T-helper 1 cell treated with Interleukin-12 subunit alpha and Interleukin-12 subunit beta and Interleukin-4 antibody, amounts not matched to agents 30 ng/mL and 1 ng/mL, for 36 hours (primary cell): ENCODE measurements at regions not wholly inside any gene's neighbourhood (a gene's known extent, or its start where the extent isn't known, plus 50 kb on each side); places are given as distances from the start of the nearest gene placed in this dataset.

ENCODE experiments used
- intact Hi-C: fragments of 100-400 bp; cut with micrococcal nuclease; formaldehyde crosslinking; loops from one replicate; pipeline ENCODE4 v1.15.1; 2024

DNA sequence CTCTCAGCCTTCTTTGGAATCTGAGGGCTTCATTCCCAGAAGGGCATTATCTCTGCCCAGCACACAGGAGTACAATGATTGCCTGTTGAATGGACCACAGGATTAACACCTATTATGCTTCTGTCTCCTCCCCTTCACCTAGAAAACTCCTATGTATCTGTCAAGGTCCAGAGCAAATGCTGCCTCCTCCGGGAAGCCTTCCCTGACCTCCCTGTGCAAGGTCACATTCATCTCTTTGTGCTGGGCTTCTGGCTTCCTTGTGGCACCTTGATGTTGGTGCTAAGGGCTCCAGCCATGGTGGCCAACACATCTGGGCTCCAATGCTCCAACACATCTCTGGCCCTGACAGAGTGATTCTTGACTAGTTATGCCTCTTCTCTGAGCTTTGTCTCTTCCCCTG, 49.9 kb upstream of the ATP2B2 start:
- intact Hi-C loops, result no loop called here

DNA sequence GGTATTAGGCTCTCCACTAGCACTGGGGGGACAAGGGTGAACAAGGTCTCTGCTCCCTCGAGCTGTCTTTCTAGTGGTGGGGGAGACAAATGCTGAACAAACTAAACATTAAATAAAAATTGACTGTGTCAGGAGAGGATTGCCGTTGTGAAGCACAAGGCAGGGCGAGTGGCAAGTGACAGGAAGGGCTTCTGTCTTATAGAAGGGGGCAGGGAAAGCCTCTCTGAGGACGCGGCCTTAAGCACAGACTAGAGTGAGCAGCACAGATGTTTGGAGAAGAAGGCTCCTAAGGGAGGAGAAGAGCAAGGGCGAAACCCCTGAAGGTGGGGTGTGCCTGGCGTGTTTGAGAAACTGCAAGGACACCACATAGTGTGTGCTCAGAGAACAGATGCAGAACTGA, 50.9 kb upstream of the ATP2B2 start:
- intact Hi-C loops, result no loop called here

DNA sequence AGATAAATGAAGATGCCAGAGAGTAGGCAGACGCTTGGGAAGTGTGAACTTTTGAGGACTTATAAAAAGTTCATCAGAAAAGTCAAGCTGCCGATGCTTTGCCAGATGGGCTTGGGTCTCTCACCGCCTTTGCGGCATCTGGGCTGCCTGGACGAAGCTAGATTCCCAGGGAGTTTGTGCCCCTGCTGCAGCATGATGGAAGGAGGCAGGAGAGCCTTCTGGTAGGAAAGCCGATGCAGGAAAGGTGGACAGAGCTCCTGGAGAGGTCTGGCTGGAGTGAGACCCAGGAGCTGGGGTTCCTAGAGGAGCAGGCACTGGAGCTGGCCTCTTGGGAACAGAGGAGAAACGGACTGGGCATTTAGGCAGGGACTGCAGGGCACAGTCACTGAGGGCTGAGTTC, 51.9 kb upstream of the ATP2B2 start:
- intact Hi-C loops, result no loop called here

DNA sequence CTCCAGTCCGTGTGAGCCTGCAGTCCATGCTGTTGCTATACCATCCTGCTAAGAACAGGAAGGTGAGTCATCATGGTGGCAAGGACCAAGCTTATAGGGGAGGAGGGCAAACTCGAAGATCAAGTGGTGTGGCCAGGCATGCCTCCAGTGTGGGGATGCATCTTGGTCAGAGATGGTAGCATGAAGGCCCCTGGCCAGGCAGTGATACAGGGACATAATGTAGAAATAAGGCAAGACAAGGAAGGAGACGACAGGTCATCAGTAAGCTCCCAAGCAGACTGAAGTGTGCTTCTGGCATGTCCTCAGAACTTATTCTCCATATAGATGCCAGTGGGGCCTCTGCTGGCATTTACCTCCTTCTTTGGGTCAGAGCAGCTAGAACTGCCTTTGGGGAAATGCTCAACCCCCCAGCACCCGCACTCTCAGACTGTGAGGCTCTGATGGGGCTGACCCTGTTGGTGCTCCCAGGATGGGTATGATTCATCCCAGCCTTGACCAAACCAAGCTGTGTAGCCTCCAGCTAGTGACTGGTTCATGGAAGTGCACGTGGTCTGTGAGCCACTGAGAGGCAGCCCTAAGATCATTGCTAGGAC, 52.5 kb upstream of the ATP2B2 start:
- intact Hi-C loops, result no loop called here

DNA sequence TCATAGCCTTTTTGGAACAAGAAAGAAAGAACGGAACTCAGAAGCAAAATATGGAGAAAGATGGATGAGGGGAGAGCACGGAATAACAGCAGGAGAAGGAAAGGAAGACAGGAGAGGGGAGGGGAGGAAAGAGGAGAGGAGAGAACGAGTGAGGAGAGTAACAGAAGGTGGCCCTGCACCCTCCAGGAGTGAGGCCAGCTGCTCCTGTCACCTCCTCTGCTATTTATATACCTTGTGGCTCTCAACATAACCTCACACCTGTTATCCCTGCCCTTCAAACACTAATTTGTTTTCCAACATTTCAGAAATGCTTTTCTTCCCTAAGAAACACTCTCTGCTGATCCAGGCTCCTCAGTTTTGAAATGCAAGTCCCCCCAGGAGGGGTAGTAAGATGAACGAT, 53.4 kb upstream of the ATP2B2 start:
- intact Hi-C loops, result no loop called here

DNA sequence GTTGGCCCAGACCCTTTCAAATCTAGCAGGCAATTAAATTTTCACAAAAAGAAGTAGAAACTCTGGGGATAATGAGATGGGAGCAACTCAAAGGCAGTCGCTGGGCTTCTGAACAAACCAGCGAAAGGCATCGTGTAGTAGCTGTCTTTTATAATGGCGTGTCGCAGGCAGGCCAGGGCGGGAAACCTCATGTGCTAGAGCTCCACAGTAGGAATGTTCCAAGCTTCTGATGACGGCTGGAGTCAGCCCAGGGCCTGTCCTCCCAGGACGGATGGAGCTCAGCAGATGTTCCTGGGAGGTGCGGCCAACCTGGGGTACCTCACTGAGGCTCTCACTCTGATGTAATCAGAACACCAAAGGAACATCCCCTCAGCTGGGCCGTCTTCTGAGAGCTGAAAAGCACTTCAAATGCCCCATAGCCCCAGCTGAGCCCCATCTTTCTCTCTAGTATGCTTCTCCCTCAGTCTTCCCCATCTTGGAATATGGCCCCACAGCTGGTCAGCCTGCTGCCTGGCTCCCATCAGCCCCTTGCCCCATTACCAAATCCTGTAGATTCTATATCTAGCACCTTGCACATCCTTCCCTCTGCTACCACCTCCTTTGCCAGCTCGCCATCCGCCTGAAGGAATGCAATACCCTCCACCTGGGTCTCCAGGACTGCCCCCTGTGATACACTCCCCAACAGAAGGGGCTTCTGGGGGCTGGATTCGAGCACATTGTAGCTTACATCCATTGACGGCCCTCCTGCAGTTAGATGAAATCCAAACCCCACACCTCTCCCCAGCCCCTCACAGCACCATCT, 54.9 kb upstream of the ATP2B2 start:
- intact Hi-C loops, result no loop called here

DNA sequence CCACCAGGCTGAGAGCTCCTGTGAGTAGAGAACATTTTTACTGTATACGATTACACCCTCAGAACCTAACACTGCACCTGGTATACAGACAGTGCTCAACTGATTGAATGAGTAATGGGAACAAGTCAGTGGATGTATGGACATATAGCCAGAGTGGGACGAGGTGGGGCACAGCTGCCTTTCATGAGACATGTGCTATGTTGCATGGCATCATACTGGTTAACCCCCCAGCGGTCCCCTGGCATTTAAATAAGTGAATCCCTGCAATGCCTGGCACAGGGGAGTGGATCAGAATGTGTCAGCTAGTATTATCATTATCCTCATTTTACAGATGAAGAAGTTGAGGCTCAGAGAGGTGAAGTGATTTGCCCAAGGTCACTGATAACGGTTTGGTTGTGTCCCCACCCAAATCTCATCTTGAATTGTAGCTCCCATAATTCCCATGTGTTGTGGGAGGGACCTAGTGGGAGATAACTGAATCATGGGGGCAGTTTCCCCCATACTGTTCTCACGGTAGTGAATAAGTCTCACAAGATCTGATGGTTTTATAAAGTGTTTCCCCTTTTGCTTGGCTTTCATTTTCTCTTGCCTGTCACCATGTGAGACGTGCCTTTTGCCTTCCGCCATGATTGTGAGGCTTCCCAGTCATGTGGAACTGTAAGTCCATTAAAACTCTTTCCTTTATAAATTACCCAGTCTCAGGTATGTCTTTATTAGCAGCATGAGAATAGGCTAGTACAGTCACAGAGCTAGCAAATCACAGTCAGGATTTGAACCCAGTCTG, 56.0 kb upstream of the ATP2B2 start:
- intact Hi-C loops, result no loop called here

DNA sequence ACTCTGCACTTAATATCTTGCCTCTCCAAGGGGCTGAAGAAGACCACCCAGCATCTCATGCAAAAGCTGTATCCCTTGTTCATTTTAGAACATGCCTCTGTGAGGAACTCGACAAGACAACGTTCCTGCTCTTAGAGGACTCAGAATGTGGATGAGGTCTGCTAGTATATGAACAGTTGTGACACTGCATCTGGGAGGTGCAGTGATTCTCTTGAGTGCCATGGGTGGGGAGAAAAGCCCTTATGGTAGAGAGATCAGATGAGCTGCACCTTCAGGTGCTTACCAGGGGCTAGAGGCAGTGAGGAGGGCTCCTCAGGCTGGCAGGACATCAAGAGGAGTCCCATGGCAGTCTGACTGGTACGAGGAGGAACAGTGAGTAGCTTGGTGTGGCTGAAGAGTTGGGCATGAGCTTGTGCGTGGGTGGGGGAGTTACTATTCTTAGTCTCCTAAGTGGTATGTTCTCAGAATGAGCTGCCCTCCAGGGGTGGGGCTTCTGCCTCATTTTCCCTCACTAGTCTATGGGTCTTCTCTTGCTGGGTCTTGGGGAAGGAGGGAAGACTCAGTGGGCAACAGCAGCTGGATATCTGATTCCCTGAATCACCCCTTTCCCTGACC, 56.7 kb upstream of the ATP2B2 start:
- intact Hi-C loops, result no loop called here

DNA sequence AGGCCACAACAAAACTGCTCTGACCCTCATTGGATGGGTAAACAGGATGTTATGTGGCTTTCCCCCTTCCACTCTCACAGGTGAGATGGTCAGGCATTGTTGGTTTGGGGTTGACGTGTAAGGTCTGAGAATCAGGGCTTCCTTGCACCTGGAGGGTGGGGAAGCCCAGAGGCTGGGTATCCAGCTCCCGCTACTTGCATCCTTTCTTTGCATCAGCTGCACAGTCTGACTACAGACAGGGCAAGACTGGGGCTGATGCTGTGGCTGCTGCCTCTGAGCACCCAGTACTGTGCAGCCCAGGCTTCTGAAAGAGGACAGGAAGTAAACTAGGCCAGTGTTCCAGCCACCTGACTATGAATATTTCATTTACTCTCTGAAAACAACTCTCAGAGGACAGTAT, 58.0 kb upstream of the ATP2B2 start:
- intact Hi-C loops, result no loop called here

DNA sequence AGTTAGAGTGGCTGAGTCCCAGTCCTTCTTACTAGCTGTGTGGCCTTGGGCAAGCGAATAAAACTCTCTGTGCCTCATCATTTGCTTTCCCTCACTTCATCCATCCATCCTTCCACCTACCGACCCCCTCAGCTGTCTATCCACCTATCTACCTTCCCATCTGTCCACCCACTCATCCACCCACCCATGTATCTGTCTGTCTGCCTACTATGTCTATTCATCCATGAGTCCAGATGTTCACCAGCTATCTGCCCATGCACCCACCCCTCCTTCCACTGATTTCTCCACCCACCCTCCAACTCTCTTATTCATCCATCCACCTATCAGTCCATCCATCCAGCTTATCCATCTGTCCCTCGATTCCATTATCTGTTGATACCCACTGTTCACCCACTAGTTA, 60.4 kb upstream of the ATP2B2 start:
- intact Hi-C loops, result loop anchor here (5.0 kb wide), 1 partner anchor 884 kb away; no protein-coding TSS in a partner anchor

DNA sequence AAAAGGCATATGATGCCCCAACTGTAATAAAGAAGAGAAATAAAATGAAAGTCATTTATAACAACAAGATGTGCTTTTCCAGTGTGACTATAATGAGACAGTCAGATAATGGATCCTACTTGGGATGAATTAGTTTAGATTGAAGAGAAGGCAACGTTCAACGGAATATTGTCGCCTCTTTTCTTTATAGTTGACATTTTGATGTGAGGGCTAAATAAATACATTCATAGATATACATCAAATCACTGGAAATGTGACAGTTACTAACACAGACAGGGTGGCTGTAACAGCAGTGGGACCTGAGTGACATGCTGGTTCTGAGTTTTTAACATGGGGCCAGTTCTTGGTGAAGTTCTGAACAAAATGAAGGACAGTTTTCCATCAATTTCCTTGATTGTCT, 61.1 kb upstream of the ATP2B2 start:
- intact Hi-C loops, result loop anchor here (5.0 kb wide), 1 partner anchor 884 kb away; no protein-coding TSS in a partner anchor

DNA sequence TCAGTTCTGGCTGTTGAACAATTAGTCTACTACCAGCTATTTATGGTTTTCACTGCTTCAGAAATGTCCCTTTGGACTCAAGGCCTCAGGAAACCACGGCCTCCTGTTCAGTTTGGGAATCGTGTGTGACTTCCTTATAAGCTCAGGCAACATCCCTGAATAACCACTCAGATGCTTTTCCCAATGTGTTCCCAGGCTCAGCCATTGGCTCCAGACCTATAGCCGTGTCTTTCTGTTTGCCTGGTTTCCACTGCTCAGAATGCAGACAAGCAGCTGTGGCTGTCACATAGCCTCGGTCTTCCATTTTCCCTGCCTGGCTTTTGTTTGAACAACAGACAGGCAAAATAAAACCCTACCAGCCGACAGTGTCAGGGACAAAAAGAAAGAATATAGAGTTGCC, 63.2 kb upstream of the ATP2B2 start:
- intact Hi-C loops, result loop anchor here (5.0 kb wide), 1 partner anchor 886 kb away; no protein-coding TSS in a partner anchor

DNA sequence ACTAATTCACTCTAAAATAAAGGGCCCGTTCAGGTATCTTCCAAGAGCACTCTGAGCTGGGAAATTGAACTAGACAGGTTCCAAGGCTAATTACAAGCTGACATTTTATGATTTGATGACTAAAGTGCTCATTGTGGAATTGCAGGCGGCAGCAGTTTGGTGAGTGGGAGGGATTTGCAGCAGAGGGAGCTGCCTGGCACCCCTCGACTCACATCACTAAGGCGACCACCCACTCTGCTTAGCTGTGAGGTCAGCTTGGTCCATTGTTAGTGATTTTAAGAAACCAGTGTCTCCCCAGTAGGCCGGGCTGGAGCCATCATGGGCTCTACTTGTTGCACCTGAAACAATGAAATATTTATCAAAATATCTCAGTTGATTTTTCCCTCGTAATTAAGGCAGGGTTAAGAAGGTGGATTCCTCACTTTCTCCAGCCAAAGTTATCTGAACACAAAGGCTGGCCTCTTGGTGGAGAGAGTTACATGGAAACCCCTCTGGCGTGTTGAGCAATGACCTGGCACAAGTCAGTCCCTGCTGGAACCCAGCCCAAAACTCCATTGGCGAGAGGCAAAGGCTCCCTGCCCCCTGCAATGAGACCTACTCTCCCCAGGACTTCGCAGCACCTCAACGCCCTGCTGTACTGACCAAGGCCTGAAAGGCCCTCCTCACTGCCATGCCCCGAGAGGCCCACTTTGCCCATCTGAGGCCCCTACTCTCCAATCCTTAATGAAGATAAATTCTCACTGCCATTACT, 65.0 kb upstream of the ATP2B2 start:
- intact Hi-C loops, result no loop called here

DNA sequence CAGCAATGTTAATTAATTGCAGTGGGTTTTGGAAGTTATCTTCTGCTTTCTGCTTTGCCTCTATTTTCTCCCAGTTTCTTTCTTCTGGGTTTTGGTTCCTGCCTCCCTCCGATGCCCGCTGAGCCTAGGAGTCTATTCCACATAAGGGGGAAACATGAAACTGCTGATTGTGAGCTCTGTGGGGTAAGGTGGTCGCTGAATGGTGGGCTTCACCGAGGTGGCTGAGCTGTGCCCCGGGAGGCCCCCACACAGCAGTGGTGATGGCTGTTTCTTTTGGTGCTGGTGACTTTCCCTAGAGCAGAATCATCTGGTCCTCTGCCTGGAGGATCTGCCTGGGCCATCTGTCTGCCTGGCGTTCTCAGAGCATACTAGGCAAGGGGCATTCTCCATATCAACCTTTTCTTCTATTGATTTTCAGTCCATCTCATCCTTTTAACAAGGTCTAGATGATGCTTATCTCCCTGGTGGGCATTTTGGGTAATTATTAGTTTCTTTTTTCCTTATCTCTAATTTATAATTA, 68.8 kb upstream of the ATP2B2 start:
- intact Hi-C loops, result no loop called here

DNA sequence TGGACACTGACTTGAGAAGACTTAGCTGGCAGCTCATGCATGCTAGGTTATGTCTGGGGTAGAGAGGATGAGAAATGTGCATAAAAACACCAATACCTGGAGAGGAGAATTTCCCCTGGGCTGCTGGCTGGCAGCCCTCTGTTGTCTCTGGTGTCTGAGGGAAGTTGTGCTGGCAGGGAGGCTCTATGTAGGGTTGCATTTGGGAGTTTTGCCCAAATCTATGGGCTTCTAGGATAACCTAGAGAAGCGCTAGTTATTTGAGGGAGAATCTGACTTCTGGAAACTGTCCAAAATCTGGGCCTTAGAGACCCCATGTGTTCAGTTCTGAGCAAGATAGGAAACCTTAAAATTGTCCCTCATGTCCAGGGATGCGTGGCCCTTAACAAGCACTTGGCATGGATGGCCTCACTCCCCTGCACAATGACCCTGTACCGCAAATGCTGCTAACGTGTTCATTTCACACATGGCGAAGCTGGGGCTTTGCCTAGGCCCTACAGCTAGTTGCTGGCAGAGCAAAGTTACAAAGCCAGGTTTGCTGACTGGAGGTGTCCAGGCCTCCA, 70.3 kb upstream of the ATP2B2 start:
- intact Hi-C loops, result no loop called here

DNA sequence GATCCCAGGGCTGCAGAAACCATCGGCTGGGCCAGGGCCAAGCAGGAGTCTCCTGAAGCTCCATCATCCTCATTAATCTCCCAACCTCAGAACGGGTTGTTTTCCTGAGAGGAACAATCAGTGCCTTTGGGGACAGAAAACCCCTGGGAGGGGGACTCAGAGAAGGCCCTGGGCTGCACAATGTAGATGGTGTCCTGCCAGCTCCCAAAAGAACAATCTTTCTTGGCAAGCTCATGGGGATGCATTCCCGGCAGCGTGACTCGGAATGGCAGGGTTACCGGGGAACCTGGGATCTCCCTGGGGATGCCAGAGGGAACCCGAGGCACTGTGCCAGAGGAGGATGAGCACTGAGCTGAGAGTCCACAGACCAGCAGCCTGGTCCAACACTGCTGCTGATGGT, 72.1 kb upstream of the ATP2B2 start:
- intact Hi-C loops, result no loop called here

DNA sequence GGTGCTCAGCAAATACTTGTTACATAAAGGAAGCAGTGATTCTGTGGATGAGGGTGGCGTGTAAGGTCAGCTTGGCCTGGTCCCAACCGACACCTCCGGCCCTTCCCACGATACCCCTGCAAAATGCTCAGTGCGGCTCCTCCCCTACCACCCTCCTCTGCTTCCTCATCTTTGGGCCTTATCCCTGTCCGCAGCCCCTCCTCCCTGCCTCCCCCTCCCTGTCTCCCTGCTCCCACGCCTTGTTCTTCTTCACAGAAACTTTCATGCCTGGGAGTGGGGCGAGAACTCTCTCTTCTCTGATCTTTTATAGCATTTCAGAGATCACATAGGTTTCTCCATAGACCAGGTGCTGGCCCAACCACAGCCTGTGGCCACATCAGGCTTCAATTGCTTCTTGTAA, 75.0 kb upstream of the ATP2B2 start:
- intact Hi-C loops, result no loop called here

DNA sequence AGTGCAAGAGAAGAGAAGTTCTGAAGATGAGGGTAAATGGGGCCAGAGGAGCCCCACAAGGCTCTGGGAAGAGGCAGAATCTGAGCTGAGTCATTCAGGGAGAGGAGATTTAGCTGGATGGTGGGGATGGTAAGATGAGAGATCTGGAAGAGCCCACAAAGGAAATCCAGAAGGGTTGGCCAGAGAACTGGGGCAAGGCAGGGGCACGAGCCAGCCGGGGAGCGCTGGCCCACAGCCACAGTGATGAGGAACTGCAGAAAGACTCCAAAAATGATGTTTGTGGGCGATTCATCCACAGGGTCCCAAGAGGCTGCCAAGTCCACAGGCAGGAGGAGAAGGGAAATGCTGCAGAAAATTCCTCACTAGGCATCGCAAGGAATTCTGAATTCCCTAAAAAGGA, 75.9 kb upstream of the ATP2B2 start:
- intact Hi-C loops, result no loop called here

DNA sequence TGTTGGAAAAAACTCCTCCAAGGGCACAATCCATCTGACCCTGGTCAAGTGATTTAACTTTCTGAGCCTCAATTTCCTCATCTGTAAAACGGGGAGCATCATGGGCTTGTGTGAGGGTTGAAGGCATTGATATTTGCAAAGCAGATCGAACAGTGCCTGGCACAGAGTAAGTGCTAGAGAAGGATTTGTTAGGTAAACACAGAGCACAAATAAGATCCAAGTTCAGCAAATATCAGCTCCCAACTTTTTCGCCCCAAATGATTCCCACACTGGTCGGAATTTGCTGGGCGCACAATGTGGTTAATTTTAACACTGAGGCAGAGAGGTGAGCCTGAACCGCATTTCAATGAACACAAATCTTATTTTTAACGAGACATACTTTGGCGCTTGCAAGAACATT, 76.3 kb upstream of the ATP2B2 start:
- intact Hi-C loops, result no loop called here

DNA sequence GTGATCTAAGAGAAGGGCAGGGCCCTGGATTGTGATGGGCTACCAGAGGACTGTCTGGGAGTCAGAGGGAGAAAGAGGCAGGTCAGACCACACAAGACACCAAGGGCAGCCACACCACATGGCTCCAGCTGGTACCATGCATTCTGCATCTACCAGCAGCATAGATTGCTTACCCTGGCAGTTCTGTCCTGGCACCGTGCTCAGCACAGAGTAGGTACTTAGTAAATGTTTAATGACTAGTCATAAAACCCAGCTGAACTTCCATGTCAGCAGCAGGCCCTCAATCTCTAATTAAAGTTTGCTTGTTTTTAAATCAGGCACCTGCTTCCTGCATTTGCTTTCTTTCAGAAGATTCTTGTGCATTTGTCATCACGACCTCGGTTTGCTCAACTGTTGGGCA, 77.3 kb upstream of the ATP2B2 start:
- intact Hi-C loops, result no loop called here
